NB4 (cell line): ENCODE measurements at regions not wholly inside any gene's neighbourhood (a gene's known extent, or its start where the extent isn't known, plus 50 kb on each side); places are given as distances from the start of the nearest gene placed in this dataset.

Experiments
- CTCF ChIP-seq: IDR thresholded peaks from one replicate; pipeline ENCODE4 v1.5.1; 2012; ENCODE audit warnings: low read depth, low read length
- MAX ChIP-seq: IDR thresholded peaks from 2 replicates; pipeline ENCODE4 v1.6.1; 2011; ENCODE audit warnings: low read depth, low read length

GRCh38 chr17:77579131-77579530, 379.4 kb upstream of the TNRC6C start:
- TF ChIP-seq MAX (no peak), CTCF (no peak)
